Activated CD4-positive, CD25-positive, alpha-beta regulatory T cell treated with anti-CD3 and anti-CD28 coated beads, Interleukin-2, amount 50 U/mL, for 24 hours (primary cell): ENCODE measurements at regions not wholly inside any gene's neighbourhood (a gene's known extent, or its start where the extent isn't known, plus 50 kb on each side); places are given as distances from the start of the nearest gene placed in this dataset.

Source experiments
- ATAC-seq, 2 donors: fragments of 150-1000 bp; cut with Tn5 transposase; one replicate each; pipeline ENCODE4 v1.10.0; 2021; ENCODE audit warnings: mild to moderate bottlenecking in 1 of 2, moderate library complexity in 1 of 2

DNA sequence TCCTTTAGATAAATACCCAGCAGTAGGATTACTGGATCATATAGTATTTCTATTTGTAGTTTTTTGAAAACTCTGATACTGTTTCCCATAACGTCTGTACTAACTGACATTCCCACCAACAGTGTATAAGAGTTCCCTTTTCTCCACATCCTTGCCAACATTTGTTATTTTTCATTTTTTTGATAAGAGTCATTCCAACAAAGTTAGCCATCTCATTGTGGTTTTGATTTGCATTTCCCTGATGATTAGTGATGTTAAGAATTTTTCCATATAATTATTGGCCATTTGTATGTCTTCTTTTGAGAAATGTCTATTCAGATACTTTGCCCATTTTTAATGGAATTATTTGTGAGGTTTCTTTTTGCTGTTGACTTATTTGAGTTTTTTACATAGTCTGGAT, 486.0 kb downstream of the FLRT2 start:
- ATAC-seq = no peak

DNA sequence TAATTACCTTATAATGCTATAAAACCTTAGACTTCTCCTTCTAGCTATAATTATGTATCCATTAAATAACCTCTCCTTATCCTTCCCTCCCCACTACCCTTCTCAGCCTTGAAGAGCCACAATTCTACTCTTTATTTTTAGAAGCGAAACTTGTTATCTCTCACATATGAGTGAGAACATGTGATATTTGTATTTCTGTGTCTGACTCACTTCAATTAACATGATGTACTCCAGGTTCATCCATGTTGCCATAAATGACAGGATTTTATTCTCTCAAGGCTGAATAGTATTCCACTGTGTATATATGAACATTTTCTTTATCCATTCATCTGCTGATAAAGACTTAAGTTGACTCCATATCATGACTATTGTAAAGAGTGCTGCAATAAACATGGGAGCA, 485.6 kb downstream of the FLRT2 start:
- ATAC-seq = no peak

DNA sequence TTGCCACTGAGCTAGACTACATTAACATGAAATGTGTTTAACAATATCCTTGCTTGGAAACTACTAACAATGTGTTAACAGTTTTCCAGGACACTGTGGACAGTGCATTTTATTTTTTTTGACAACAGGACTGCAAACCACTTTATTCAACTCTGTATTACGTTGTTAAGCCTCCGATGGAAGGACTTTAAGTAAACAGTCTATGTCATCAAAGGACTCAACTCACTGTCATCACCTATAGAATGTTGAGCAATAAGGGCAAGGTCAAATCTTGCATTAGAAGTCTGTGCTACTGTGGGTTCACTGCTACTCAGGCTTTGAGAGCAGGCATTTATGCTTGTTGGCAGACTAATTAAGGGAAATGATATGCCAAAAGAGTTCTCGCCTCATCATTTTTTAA, 483.7 kb downstream of the FLRT2 start:
- no peak for ATAC-seq

DNA sequence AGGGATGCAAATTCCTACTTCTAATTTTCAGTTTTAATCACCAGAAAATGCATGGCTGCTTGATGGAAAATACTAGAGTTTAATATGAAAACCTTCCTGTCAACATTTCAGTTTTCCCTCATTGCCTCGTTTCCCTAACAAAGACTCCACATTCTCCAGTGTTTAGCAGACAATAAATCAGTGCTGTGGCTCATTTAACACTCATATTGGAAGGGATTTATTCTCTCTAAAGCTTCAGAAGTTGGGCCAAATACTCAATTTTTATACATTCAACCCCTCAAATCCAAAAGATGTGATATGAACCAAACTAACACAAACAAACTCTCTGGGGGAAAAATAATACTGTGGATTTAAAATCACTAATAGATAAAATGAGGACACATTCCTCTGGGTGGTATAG, 482.5 kb downstream of the FLRT2 start:
- ATAC-seq = no peak

DNA sequence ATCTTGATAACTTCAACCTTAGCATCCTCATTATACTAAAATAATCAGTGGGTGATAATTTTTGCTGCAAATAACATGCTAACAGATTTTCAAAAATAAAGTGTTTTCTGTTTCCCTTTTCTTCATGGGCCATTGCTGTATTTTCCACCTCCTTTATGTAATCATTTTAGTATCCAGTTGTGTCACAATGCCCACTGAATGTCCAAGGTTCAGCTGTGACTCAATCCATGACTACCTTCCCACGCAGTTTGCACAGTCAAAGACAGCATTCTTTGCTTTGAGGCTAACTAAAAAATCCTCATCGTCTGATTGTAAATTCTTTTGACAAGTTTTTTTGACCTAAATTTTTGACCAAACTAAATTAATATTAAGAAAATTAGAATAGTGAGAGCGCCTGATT, 474.1 kb downstream of the FLRT2 start:
- ATAC-seq = no peak

DNA sequence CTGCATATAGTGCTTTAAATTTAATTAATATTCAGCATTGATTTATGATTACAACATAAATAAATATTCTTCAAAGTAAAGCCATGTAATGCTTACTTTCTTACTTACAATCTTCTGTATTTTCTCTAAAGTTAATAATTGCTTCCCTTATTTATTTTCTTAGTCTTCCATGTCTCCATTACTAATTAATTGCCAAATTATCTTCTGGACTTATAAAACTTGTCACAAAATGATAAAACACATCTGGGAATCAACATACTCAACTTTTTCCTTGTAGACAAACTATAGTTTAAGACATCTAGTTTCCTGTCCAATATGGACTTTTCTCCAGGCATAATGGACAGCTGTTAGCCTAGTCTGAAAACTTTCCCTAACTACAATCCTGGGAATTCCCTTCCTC, 466.6 kb downstream of the FLRT2 start:
- no peak for ATAC-seq

DNA sequence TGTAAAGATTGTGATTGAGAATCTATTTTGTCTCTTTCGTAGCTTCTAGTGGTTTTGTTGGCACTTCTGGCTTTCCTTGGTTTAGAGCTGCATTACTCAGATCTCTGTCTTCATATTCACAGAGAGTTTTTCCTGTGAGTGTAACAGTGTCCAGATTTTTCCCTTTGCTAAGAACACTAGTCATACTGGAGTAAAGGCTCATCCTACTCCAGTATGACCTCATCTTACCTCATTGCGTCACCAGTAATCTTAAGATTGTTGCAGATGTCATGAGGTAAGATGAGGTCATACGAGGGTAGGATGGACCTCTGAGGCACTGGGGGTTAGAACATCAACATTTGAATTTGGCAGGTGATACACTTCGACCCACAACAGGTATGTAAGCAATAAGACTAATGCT, 461.2 kb downstream of the FLRT2 start:
- no peak for ATAC-seq

DNA sequence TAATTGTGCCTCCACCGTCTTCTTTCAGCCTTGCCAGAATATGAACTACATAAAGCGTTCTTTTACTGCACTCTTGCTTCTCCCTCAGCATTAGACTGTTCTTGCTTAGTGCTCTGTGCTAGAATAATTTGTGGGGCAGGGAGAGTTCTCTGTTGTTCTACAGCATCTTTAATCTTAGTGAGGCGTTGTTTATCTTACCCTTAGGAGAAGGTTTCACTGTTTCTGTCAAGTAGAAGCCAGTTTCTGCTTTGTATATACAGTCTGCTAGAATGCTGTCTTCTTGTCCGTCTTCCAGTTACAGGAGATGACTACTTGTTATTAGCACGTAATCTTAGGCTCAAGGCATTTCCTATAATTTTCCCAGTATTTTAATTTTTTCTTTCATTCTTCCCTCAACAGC, 458.0 kb downstream of the FLRT2 start:
- ATAC-seq = no peak

DNA sequence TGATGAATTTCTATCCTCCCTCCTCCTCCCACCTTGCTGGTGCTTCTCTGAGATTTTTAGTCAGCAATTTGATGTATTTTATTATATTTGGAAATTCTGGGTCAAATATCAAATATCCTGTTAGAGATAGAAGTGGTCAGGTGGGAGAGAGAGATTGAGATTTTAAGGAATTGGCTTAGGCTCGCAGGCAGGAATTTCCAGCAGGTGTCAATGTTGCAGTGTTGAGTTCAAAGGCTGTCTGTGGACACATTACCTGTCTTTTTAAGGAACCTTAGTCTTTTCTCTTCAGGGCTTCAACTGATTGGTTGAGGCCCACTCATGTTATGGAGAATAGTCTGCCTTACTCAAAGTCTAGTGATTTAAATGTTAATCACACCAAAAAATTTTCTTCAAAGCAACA, 457.3 kb downstream of the FLRT2 start:
- no peak for ATAC-seq

DNA sequence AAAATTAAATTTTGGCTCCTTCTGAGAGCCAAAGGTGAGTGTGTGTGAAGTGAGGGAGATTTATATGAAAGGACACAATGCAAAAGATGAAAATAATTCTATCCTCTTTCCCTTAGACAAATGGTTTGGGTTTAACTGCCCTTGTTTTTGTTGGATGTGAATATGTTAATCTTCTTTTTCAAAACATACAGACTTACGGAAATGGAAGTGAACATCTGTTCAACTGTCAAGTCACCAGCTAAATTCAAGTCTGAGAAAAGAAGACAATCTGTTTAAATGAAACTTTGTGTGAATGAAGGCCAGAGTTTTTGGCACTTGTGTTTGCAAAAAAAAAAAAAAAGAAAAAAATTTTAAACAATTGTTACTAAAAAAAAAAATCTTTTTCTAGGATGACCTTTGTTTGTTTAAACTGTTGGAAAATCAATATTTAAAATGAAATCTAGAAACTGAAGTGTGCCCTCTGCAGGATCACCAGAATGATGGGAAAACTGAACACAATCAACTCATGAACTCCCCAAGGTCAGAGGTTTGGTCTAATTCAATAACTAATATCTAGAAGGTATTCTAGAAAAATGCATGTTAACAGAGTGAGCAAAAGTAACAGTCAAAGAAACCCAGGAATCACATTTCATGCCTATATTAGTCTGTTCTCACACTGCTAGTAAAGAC, 448.8 kb downstream of the FLRT2 start:
- ATAC-seq = no peak

DNA sequence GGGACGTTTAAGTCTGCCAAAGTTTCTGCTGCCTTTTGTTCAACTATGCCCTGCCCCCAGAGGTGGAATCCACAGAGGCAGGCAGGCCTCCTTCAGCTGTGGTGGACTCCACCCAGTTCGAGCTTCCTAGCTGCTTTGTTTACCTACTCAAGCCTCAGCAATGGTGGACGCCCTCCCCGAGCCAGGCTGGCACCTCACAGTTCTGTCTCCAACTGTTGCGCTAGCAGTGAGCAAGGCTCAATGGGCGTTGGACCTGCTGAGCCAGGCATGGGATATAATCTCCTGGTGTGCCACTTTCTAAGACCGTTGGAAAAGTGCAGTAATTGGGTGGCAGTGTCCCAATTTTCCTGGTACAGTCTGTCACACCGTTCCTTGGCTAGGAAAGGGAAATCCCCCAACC, 444.7 kb downstream of the FLRT2 start:
- no peak for ATAC-seq

DNA sequence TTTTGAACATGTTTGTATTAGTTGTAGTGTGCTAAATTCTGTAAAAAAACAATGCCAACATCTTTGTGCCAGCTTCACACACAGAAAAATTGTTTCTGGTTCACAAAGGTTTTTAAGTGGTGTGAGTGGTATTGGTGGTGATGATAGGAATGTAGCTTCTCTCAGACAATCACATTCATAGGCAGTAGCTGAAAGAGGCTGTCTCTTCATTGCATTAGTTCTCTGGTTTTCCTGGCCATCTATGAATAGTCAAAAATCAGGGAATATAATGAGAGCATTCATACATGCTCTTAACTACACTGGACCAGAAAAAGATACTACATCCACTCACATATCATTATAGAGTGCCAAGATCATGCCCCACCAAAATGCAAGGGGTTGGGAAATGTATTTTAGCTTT, 433.5 kb downstream of the FLRT2 start:
- ATAC-seq = no peak

DNA sequence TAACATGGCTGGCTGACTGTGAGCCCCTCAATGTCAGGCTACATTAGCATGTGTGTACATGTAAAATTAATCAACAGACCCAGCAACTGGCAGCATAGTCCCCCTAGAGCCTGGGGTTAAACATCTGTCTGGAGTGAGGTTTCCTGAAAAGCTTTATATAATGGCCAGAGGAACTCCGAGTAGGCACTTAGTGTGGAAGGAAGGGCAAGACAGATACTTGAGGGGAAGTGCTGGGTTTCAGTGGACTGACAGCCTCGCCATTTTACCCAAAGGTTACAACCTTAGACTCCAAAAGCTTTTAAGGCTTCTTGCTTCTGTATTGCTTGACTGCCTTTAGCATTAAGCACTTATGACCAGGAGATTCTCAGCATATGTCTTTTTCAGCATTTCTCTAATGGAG, 430.8 kb downstream of the FLRT2 start:
- ATAC-seq = no peak

DNA sequence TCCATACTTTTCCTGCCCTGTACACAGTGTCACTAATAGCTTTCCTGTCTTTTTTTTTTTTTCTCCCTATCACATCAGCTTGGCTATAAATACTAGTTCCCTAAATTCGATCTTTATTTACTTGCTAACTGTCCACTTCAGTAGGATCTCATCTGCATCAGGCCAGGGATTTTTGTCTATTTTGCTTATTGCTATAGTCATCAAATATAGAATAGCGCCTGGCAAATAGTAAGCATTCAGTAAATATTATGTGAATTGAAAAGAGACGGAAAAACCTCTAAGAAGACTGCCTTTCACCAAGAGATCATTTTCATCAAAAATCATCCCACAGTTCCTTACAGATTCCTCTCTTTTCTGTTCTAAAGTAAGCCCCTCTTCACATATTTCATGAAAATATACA, 429.1 kb downstream of the FLRT2 start:
- no peak for ATAC-seq

DNA sequence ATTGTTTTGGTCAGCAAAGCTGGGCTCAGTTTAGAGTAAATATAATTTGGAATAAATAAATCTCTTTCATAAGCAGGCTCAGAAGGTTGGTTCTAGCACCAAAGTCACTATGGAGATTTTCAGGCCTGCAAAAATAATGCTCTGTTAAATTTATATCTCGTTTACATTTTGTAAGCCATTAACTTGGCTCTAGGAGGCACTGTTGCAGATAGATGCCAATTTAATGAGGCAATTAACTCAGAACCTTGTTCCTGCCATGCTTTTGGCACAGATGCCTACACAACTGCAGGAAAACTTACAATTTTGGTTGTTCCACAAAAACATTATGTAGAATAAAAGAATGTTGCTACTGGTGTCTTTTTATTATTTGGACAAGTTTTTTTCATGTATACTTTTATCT, 428.1 kb downstream of the FLRT2 start:
- no peak for ATAC-seq

DNA sequence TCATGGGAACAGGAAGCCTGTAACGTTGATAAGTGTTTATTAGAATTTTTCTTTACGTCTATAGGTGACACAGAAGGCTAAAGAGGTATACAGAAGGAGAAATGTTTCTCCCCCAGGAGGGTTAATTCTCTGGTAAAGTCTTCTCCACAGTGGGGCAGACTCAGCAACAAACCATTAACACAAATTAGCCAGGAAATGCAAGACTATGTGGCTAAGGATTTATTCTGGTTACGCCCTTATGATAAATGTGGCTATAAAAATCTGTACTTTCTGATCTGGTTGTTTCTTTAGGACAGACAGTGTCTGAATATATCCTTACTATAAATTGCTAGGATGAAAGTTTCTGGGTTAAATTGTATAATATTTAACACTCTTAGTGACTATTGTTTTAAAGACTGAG, 423.3 kb downstream of the FLRT2 start:
- no peak for ATAC-seq

DNA sequence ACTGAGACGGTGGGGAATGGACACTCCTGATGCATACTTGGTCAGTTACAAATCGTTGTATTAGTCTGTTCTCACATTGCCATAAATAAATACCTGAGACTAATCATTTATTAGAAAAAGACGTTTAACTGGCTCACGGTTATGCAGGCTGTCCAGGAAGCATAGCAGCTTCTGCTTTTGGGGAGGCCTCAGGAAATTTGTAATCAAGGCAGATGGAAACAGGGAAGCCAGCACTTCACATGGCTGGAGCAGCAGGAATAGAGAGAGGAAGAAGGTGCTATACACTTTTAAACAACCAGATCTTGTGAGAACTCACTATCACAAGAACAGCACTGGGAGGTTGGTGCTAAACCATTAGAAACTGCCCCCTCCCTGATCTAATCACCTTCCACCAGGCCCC, 418.2 kb downstream of the FLRT2 start:
- no peak for ATAC-seq

DNA sequence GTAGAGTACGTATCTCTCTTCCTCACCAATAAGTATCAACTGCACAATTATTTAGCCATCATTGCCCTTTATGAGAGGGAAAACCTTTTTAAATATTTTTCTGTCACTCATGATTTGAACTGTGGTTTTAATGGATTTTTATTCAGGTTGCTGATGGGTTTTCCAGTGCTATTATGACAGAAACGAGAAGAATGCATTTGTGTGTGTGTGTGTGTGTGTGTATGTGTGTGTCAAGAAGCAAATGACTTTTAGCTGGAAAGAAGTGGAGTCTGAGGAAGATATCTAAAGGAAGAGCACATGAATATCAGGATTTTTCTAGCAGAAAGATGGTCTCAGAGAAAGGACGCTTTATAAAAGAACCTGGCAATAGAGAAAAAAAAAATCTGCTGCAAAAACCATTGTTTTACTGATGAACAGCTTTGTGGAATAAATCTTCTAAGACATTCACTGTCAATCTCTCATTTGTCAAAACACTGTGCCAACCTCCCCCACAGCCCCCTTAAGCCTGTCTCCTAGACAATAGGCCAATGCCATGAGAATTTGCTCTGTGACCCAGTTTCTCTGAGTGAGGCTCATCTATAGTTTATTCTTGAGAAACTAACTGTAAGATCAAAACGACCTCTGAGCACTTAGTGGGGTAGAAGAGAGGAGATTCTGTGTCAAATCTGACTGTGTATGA, 417.7 kb downstream of the FLRT2 start:
- no peak for ATAC-seq

DNA sequence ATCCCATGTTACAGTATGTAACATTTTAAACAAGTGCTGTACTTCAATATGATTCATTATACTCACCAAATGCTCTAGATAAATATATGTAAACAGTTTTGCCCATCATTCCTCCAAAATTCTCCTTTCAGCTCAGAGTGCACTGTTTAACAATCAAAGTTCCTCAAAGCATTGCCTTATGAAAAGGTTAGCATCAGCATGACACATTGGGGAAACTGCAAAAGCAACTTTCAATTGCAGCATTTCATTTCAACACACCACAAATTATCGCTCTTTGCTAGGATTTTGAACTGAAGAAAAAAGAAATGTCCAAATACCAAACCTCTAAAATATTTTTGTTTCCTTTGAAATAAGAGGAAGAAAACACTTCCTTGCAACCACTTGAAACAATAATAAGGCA, 413.2 kb downstream of the FLRT2 start:
- no peak for ATAC-seq

DNA sequence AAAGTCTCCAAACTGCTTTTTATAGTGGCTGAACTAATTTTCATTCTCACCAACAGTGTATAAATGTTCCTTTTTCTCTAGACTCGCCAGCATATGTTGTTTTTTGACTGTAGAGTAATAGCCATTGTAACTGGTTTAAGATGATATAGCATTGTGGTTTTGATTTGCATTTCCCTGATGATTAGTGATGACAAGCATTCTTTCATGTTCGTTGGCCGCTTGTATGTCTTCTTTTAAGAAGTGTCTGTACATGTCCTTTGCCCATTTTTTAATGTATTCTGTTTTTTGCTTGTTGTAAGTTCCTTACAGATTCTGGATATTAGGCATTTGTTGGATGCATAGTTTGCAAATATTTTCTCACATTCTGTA, 404.9 kb downstream of the FLRT2 start:
- ATAC-seq = peak; percentile 58 to 68

DNA sequence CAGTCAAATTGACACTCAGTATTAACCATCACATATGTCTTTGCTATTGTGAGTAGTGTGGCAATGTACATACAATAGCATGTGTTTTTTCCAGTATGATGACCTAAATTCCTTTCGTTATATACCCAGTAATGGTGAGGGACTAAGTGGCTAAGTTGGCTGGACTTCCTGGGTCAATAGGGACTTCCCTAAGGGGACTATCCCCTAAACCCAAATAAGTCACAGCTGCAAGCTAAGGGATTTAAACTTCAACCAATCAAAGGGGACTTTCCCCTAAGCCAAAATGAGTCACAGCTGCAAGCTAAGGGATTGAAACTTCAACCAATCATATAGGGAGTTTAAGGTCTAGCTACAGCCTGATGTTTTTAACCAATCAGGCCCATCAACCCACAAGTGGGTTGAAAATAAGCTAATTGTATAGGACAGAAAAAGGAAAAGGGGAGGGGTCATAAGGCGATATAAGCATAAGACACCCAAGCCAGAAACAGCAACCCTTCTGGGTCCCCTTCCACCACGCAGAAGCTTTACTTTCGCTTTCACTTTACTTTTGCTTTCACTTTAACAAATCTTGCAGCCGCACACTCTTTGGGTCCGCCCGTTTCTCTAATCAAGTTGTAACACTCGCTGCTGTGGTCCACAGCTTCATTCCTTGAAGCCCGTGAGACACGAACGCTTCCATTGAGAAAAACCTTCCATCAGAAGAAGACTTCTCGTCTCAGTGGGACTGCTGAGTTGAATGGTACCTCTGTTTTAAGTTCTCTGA, 404.4 kb downstream of the FLRT2 start:
- peak; percentile 87 to 90 for ATAC-seq

DNA sequence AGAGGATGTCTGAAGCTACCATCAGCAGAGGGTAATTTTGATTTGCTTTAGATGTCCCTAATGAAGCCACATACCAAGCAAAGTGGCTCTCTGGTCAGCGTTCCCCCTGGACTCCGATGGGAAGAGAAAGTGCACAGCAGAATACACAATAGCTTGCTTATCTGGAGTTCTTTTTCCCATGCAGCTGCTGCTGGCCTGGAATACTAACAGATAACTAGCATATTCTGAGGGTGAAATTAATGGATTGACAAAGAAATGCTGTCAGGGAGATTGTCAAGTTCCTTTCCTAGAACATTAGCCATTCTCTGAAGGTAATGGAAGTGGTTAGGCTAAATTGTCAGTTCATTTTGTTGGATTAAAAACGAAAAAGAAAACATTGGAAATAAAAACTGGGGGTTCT, 391.3 kb downstream of the FLRT2 start:
- ATAC-seq = no peak

DNA sequence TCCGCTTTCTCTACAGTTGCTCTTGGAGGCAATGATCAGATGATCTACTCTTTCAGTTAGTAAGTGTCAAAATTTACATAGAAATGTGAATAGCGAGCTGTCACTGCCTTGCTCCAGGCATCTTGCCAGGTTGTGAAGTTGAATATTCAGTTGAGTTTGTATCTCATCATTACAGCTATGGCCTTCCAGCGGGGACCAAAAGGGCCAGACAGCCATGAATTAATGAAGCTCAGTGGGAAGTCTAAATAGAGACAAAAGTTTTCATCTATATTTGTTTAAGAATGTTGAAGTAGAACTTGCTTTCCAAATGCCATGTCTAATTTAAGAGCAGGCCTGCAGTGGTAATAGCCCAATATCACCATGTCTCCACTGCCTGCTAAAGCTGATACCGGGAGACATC, 387.8 kb downstream of the FLRT2 start:
- ATAC-seq = no peak

DNA sequence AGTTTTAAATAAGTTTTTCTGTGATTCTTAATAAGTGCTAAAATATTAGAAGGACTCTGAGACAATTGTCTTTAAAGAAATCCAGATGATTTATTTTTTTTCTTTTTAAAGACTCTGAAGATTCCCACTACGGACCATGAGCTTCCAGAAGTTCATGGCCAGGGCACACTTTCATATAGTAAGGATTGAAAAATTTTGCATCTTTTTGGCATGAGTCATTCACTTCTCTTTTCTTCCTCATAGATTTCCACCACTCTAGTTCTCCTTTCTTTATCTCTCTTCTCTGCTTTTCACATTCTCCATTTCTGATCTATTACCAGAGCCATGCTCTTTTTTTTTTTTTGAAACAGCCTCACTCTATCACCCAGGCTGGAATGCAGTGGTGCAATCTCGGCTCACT, 385.8 kb downstream of the FLRT2 start:
- ATAC-seq = no peak
